ENCODE measurements at regions not wholly inside any gene's neighbourhood (a gene's known extent, or its start where the extent isn't known, plus 50 kb on each side); places are given as distances from the start of the nearest gene placed in this dataset.

DNA sequence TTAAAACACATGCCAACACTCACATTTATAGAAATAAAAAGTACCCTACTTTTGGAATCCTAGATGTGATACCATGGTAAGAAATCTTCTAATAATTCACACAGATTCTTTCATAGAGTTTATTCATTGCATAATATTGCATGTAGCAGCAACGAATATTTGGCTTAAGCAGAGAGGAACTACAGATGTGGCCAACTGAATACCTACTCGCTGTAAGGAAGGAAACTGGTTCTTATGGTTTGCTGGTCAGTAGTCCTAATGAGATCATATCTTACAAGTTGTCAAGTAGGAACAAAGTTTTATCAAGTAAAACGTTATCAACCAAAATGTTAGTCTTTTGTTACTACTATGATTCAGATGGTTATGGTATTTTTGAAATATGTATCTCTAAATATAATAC is 996.1 kb downstream of the PDHA2 start:
- Mint-ChIP-seq H3K27ac (ENCODE audit: unreplicated experiment) (no peak overlapping the region), H3K36me3 (ENCODE audit: low read depth, unreplicated experiment) (no peaks in the 10 kb centered on the region), H3K4me1 (ENCODE audit: low read depth, unreplicated experiment) (peaks cover 8% of the 10 kb centered on the region), H3K9me3 (ENCODE audit: unreplicated experiment) (no peaks in the 10 kb centered on the region), H3K27me3 (ENCODE audit: low read depth, unreplicated experiment) (no peaks in the 10 kb centered on the region), H3K4me3 (ENCODE audit: unreplicated experiment) (no peak overlapping the region)
- no peaks in the 10 kb centered on the region for H3K79me2 ChIP-seq (ENCODE audit: insufficient read depth, low read length)
- H3K9me3 ChIP-seq (ENCODE audit: insufficient read depth, low read depth, low read length), result no peaks in the 10 kb centered on the region
- H3K4me1 ChIP-seq (ENCODE audit: insufficient read depth, low read length), result no peaks in the 10 kb centered on the region
- no peaks in the 10 kb centered on the region for H4K20me1 ChIP-seq (ENCODE audit: insufficient read depth, low read length)
- H3K27ac ChIP-seq (ENCODE audit: low read depth, low read length), result no peak overlapping the region
- H2AFZ ChIP-seq (ENCODE audit: low read depth, low read length), result no peak overlapping the region
- H3K4me2 ChIP-seq (ENCODE audit: low read length), result no peak overlapping the region
- no peak overlapping the region for H3K9ac ChIP-seq (ENCODE audit: low read length)
- TF ChIP-seq, protein P1, sequence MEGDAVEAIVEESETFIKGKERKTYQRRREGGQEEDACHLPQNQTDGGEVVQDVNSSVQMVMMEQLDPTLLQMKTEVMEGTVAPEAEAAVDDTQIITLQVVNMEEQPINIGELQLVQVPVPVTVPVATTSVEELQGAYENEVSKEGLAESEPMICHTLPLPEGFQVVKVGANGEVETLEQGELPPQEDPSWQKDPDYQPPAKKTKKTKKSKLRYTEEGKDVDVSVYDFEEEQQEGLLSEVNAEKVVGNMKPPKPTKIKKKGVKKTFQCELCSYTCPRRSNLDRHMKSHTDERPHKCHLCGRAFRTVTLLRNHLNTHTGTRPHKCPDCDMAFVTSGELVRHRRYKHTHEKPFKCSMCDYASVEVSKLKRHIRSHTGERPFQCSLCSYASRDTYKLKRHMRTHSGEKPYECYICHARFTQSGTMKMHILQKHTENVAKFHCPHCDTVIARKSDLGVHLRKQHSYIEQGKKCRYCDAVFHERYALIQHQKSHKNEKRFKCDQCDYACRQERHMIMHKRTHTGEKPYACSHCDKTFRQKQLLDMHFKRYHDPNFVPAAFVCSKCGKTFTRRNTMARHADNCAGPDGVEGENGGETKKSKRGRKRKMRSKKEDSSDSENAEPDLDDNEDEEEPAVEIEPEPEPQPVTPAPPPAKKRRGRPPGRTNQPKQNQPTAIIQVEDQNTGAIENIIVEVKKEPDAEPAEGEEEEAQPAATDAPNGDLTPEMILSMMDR (IDR thresholded peaks at IDR 0.05; ENCODE audit: insufficient read depth, low read depth, low read length), result no peak
- TF ChIP-seq EZH2 (IDR thresholded peaks at IDR 0.05; ENCODE audit: insufficient read depth, low read length), result no peak
- H3K4me3 ChIP-seq (ENCODE audit: insufficient read depth, low read depth, low read length), result no peak overlapping the region
- H3K27me3 ChIP-seq (ENCODE audit: insufficient read depth, low read length), result no peaks in the 10 kb centered on the region
- DNase-seq (ENCODE audit: low read depth) (no peak), FAIRE-seq (no peak)
- no peaks in the 10 kb centered on the region for H3K36me3 ChIP-seq (ENCODE audit: insufficient read depth, low read length)

DNA sequence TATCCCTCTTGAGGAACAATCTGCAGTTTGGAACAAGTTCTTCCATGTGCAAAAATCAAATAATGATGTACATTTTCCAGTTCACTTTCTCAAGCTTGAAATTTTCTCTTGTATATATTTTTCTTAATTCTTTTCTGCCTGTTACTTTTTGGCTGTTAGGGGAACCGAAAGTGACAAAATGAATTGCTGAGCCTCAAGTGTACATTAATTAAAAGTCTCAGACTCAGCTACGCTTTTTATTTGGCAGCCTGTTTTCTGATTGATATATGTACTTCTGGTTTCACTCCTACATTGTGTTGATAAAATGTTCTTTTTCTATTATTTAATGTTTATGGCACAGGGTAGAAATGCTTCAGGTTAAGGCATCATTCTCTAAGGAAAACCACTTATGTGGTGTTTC is 999.5 kb downstream of the PDHA2 start:
- Histone ChIP-seq H3K4me3 (ENCODE audit: insufficient read depth, low read depth, low read length) (no peak overlapping the region), H3K27ac (ENCODE audit: low read depth, low read length) (no peak overlapping the region), H3K36me3 (ENCODE audit: insufficient read depth, low read length) (no peaks in the 10 kb centered on the region), H2AFZ (ENCODE audit: low read depth, low read length) (no peak overlapping the region), H3K27me3 (ENCODE audit: insufficient read depth, low read length) (no peaks in the 10 kb centered on the region), H4K20me1 (ENCODE audit: insufficient read depth, low read length) (no peaks in the 10 kb centered on the region), H3K4me1 (ENCODE audit: insufficient read depth, low read length) (no peaks in the 10 kb centered on the region), H3K9ac (ENCODE audit: low read length) (no peak overlapping the region), H3K4me2 (ENCODE audit: low read length) (no peak overlapping the region), H3K9me3 (ENCODE audit: insufficient read depth, low read depth, low read length) (no peaks in the 10 kb centered on the region), H3K79me2 (ENCODE audit: insufficient read depth, low read length) (no peaks in the 10 kb centered on the region)
- Mint-ChIP-seq H3K9me3 (ENCODE audit: unreplicated experiment) (no peaks in the 10 kb centered on the region), H3K27ac (ENCODE audit: unreplicated experiment) (no peak overlapping the region), H3K36me3 (ENCODE audit: low read depth, unreplicated experiment) (no peaks in the 10 kb centered on the region), H3K4me3 (ENCODE audit: unreplicated experiment) (no peak overlapping the region), H3K4me1 (ENCODE audit: low read depth, unreplicated experiment) (peaks cover 1% of the 10 kb centered on the region), H3K27me3 (ENCODE audit: low read depth, unreplicated experiment) (no peaks in the 10 kb centered on the region)
- TF ChIP-seq EZH2 (IDR thresholded peaks at IDR 0.05; ENCODE audit: insufficient read depth, low read length), result no peak
- TF ChIP-seq, protein P1 (IDR thresholded peaks at IDR 0.05; ENCODE audit: insufficient read depth, low read depth, low read length), result no peak
- FAIRE-seq (no peak), DNase-seq (ENCODE audit: low read depth) (no peak)

DNA sequence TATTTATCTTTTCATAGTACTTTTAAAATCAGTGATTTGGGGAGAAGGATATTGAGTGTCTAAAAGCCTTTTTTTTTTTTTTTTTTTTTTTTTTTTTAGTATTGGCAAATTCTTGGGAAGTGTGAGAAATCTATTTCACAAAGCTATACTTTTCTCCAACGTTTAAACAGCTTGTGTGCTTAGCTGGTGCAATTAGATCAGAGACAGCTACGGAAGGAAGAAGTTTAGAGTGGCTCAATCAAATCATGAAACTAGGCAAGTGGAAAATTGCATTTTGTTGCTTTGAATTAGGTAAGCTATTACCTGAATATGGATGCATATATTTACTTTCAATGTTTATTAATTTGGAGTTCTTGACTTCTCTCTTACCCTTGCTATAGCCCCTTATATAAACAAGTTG is 1001.9 kb downstream of the PDHA2 start:
- TF ChIP-seq EZH2 (IDR thresholded peaks at IDR 0.05; ENCODE audit: insufficient read depth, low read length), result no peak
- TF ChIP-seq, protein P1 (IDR thresholded peaks at IDR 0.05; ENCODE audit: insufficient read depth, low read depth, low read length), result no peak
- H3K4me1 Mint-ChIP-seq (ENCODE audit: low read depth, unreplicated experiment), result no peaks in the 10 kb centered on the region
- no peak overlapping the region for H3K4me3 ChIP-seq (ENCODE audit: insufficient read depth, low read depth, low read length)
- H3K36me3 ChIP-seq (ENCODE audit: insufficient read depth, low read length), result no peaks in the 10 kb centered on the region
- no peaks in the 10 kb centered on the region for H3K79me2 ChIP-seq (ENCODE audit: insufficient read depth, low read length)
- H3K27me3 Mint-ChIP-seq (ENCODE audit: low read depth, unreplicated experiment), result no peaks in the 10 kb centered on the region
- no peaks in the 10 kb centered on the region for H3K36me3 Mint-ChIP-seq (ENCODE audit: low read depth, unreplicated experiment)
- no peaks in the 10 kb centered on the region for H3K27me3 ChIP-seq (ENCODE audit: insufficient read depth, low read length)
- H3K27ac ChIP-seq (ENCODE audit: low read depth, low read length), result no peak overlapping the region
- H3K4me3 Mint-ChIP-seq (ENCODE audit: unreplicated experiment), result no peak overlapping the region
- no peaks in the 10 kb centered on the region for H3K9me3 ChIP-seq (ENCODE audit: insufficient read depth, low read depth, low read length)
- H4K20me1 ChIP-seq (ENCODE audit: insufficient read depth, low read length), result no peaks in the 10 kb centered on the region
- no peak overlapping the region for H2AFZ ChIP-seq (ENCODE audit: low read depth, low read length)
- no peaks in the 10 kb centered on the region for H3K9me3 Mint-ChIP-seq (ENCODE audit: unreplicated experiment)
- no peaks in the 10 kb centered on the region for H3K4me1 ChIP-seq (ENCODE audit: insufficient read depth, low read length)
- no peak overlapping the region for H3K9ac ChIP-seq (ENCODE audit: low read length)
- no peak for DNase-seq (ENCODE audit: low read depth)
- no peak for FAIRE-seq
- no peak overlapping the region for H3K27ac Mint-ChIP-seq (ENCODE audit: unreplicated experiment)
- H3K4me2 ChIP-seq (ENCODE audit: low read length), result no peak overlapping the region
